ENCODE measurements at regions not wholly inside any gene's neighbourhood (a gene's known extent, or its start where the extent isn't known, plus 50 kb on each side); places are given as distances from the start of the nearest gene placed in this dataset.

- Histone ChIP-seq H3K9ac (ENCODE audit: low read length) (no peak overlapping the region), H4K20me1 (ENCODE audit: control insufficient read depth, insufficient read depth, low read length, poor library complexity, severe bottlenecking) (no peaks in the 10 kb centered on the region), H3K9me3 (ENCODE audit: control extremely low read depth in 1 of 3, control insufficient read depth in 2 of 3, insufficient read depth in 1 of 3, low read length in 2 of 3) (no peaks in the 10 kb centered on the region), H3K27me3 (replicated peaks in 1 of 4; ENCODE audit: control extremely low read depth in 1 of 4, control insufficient read depth in 3 of 4, insufficient read depth in 4 of 4, low read length in 3 of 4) (peaks cover 0 to 4% (median 0%) of the 10 kb centered on the region in 4 experiments), H3K36me3 (replicated peaks in 1 of 2; ENCODE audit: control extremely low read depth in 1 of 2, control insufficient read depth in 1 of 2, extremely low read depth in 1 of 2, insufficient read depth in 2 of 2, low read length in 1 of 2) (no peaks in the 10 kb centered on the region), H3K4me2 (replicated peaks; ENCODE audit: low read depth, low read length, poor library complexity, severe bottlenecking) (no peak overlapping the region), H3K27ac (ENCODE audit: low read length in 2 of 2) (no peak overlapping the region), H2AFZ (ENCODE audit: insufficient read depth, low read depth, low read length, poor library complexity, severe bottlenecking) (no peak overlapping the region), H3K79me2 (ENCODE audit: control insufficient read depth, insufficient read depth, low read length) (no peaks in the 10 kb centered on the region), H3K4me3 (ENCODE audit: control extremely low read depth in 1 of 5, extremely low read depth in 1 of 5, insufficient read depth in 1 of 5, low read depth in 2 of 5, low read length in 4 of 5) (no peak overlapping the region), H3K4me1 (ENCODE audit: control insufficient read depth in 2 of 2, insufficient read depth in 2 of 2, low read length in 2 of 2) (no peaks in the 10 kb centered on the region)
- Mint-ChIP-seq H3K4me3 (no peak overlapping the region), H3K27ac (no peak overlapping the region), H3K9me3 (ENCODE audit: insufficient read depth) (no peaks in the 10 kb centered on the region), H3K27me3 (peaks cover 2% of the 10 kb centered on the region), H3K4me1 (no peaks in the 10 kb centered on the region)
- DNase-seq (no peak), ATAC-seq (ENCODE audit: low read depth) (no peak)
- POLR2A ChIA-PET: no interaction called here
- TF ChIP-seq CTCF (IDR thresholded peaks at IDR 0.05) (no peak), EZH2 (IDR thresholded peaks at IDR 0.05; ENCODE audit: borderline replicate concordance, insufficient read depth, low read depth, low read length, poor library complexity, severe bottlenecking) (no peak)
- intact Hi-C loops (cut with micrococcal nuclease): no loop called here
- CTCF ChIA-PET: no interaction called here
- WGBS (ENCODE audit: insufficient coverage): no CpG with 5 or more reads among the region's 1 CpG
Measured at GRCh38 chrX:12021698-12022097, 116.6 kb upstream of the FRMPD4 start.

GRCh38 chrX:12026481-12026880 lies 111.8 kb upstream of the FRMPD4 start:
- H3K27me3 Mint-ChIP-seq: peaks cover 2% of the 10 kb centered on the region
- ATAC-seq (ENCODE audit: low read depth) (no peak), DNase-seq (no peak)
- ChIA-PET CTCF (no interaction called here), POLR2A (no interaction called here)
- intact Hi-C loops (cut with micrococcal nuclease): no loop called here
- TF ChIP-seq CTCF (IDR thresholded peaks at IDR 0.05) (no peak), EZH2 (IDR thresholded peaks at IDR 0.05; ENCODE audit: borderline replicate concordance, insufficient read depth, low read depth, low read length, poor library complexity, severe bottlenecking) (no peak)
- Histone ChIP-seq H3K4me1 (ENCODE audit: control insufficient read depth in 2 of 2, insufficient read depth in 2 of 2, low read length in 2 of 2) (no peaks in the 10 kb centered on the region), H3K9ac (ENCODE audit: low read length) (no peak overlapping the region), H3K27ac (ENCODE audit: low read length in 2 of 2) (no peak overlapping the region), H3K9me3 (ENCODE audit: control extremely low read depth in 1 of 3, control insufficient read depth in 2 of 3, insufficient read depth in 1 of 3, low read length in 2 of 3) (no peaks in the 10 kb centered on the region), H3K4me3 (ENCODE audit: control extremely low read depth in 1 of 5, extremely low read depth in 1 of 5, insufficient read depth in 1 of 5, low read depth in 2 of 5, low read length in 4 of 5) (no peak overlapping the region), H3K36me3 (replicated peaks in 1 of 2; ENCODE audit: control extremely low read depth in 1 of 2, control insufficient read depth in 1 of 2, extremely low read depth in 1 of 2, insufficient read depth in 2 of 2, low read length in 1 of 2) (no peaks in the 10 kb centered on the region), H4K20me1 (ENCODE audit: control insufficient read depth, insufficient read depth, low read length, poor library complexity, severe bottlenecking) (no peaks in the 10 kb centered on the region), H2AFZ (ENCODE audit: insufficient read depth, low read depth, low read length, poor library complexity, severe bottlenecking) (no peak overlapping the region), H3K79me2 (ENCODE audit: control insufficient read depth, insufficient read depth, low read length) (no peaks in the 10 kb centered on the region), H3K4me2 (replicated peaks; ENCODE audit: low read depth, low read length, poor library complexity, severe bottlenecking) (no peak overlapping the region), H3K27me3 (replicated peaks in 1 of 4; ENCODE audit: control extremely low read depth in 1 of 4, control insufficient read depth in 3 of 4, insufficient read depth in 4 of 4, low read length in 3 of 4) (peaks cover 0 to 4% (median 0%) of the 10 kb centered on the region in 4 experiments)
- no peaks in the 10 kb centered on the region for H3K4me1 Mint-ChIP-seq
- H3K9me3 Mint-ChIP-seq (ENCODE audit: insufficient read depth): no peaks in the 10 kb centered on the region
- no peak overlapping the region for H3K27ac Mint-ChIP-seq
- H3K4me3 Mint-ChIP-seq: no peak overlapping the region
- WGBS (ENCODE audit: insufficient coverage): no CpG with 5 or more reads among the region's 2 CpGs
